ENCODE measurements at regions not wholly inside any gene's neighbourhood (a gene's known extent, or its start where the extent isn't known, plus 50 kb on each side); places are given as distances from the start of the nearest gene placed in this dataset.

DNA sequence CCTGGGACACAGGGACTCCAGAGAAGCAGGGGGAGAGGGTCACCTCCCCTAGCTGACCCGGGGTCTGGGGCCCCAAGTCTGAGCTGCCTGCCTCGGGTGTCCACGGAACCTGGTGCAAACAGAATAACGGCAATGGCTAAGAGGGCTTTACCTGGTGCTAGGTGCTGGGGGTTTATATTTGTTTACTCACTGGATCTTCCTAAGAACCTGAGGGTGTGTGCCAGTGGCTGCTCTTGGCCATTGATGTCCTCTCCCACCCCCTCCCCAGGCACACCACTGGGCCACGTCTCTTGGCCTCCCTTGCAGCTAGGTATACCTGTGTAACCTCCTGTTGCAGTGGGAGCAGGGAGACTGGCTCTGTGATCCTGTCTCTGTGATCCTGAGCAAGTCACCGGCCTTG is 157.9 kb upstream of the MLN start:
- no peaks in the 10 kb centered on the region for H3K4me1 ChIP-seq (ENCODE audit: insufficient read depth, low read length)
- Mint-ChIP-seq H3K4me3 (no peak overlapping the region), H3K27me3 (peaks cover 1 to 5% of the 10 kb centered on the region in 2 donors), H3K9me3 (peaks cover 0 to 5% (median 0%) of the 10 kb centered on the region in 8 donors), H3K27ac (no peak overlapping the region), H3K4me1 (peaks cover 0 to 4% (median under 1%) of the 10 kb centered on the region in 4 donors), H3K36me3 (no peaks in the 10 kb centered on the region)
- no peaks in the 10 kb centered on the region for H3K27me3 ChIP-seq (ENCODE audit: insufficient read depth, low read length)
- no peaks in the 10 kb centered on the region for H3K9me3 ChIP-seq (ENCODE audit: control insufficient read depth in 1 of 2, low read length in 2 of 2)
- H3K27ac ChIP-seq (ENCODE audit: low read depth, low read length), result no peak overlapping the region
- no peaks in the 10 kb centered on the region for H3K36me3 ChIP-seq (ENCODE audit: insufficient read depth, low read length)
- H3K4me3 ChIP-seq (ENCODE audit: low read length in 2 of 2), result no peak overlapping the region
- CTCF ChIA-PET (ENCODE audit: partially characterized antibody), result no interaction called here
- intact Hi-C loops (cut with micrococcal nuclease), result no loop called here
- no peak for DNase-seq
- POLR2A ChIA-PET (ENCODE audit: partially characterized antibody), result no interaction called here

- DNase-seq, result no peak
- H3K27me3 ChIP-seq (ENCODE audit: insufficient read depth, low read length), result no peaks in the 10 kb centered on the region
- H3K4me1 ChIP-seq (ENCODE audit: insufficient read depth, low read length), result no peaks in the 10 kb centered on the region
- H3K27ac ChIP-seq (ENCODE audit: low read depth, low read length), result no peak overlapping the region
- CTCF ChIA-PET (ENCODE audit: partially characterized antibody), result interaction anchor here (1.8 kb wide), 1 partner anchor 12 kb away, joined by 3 read pairs; no protein-coding TSS in a partner anchor
- Mint-ChIP-seq H3K27me3 (peaks cover 1 to 2% of the 10 kb centered on the region in 2 donors), H3K4me3 (no peak overlapping the region), H3K9me3 (peaks cover 0 to 5% (median 0%) of the 10 kb centered on the region in 8 donors), H3K4me1 (peaks cover 0 to 6% (median under 1%) of the 10 kb centered on the region in 4 donors), H3K36me3 (no peaks in the 10 kb centered on the region), H3K27ac (no peak overlapping the region)
- intact Hi-C loops (cut with micrococcal nuclease), result no loop called here
- POLR2A ChIA-PET (ENCODE audit: partially characterized antibody), result no interaction called here
- H3K4me3 ChIP-seq (ENCODE audit: low read length in 2 of 2), result no peak overlapping the region
- H3K36me3 ChIP-seq (ENCODE audit: insufficient read depth, low read length), result no peaks in the 10 kb centered on the region
- H3K9me3 ChIP-seq (ENCODE audit: control insufficient read depth in 1 of 2, low read length in 2 of 2), result no peaks in the 10 kb centered on the region
Observed at GRCh38 chr6:33960345-33961313, 156.8 kb upstream of the MLN start.

DNA sequence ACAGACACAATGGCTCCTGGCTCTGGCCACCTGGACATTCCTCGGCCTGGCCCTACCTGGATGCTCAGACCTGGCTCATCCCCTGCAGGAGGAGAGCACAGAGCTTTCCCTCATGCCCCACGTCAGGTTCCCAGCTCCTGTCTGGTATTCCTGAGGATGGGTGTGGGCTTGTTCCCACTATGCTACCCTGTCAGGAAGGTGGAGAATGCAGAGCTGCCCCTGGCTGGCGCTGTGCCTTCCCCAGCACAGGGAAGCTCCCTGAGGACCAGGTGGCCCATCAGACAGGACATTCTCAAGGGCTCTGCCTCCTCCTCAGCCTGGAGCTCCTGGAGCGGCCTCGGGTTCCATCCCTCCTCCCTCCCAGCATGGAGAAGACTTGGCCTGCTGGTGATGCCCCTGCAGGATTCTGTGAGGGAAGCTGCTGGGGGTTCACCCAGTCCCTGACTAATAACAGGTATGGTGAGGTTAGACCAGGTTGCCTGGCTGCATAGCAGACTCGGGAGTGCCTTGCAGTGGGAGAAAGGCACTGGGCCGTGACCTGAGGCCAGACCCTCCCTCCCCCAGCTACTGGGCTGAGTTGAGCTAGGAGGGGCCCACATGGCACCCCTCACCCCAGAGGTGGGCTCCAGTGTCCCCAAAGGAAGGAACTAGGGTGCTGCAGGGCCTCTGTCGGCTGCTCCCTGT is 156.0 kb upstream of the MLN start:
- H3K9me3 Mint-ChIP-seq, result peaks cover 0 to 5% (median 0%) of the 10 kb centered on the region in 8 donors
- H3K27me3 ChIP-seq (ENCODE audit: insufficient read depth, low read length), result no peaks in the 10 kb centered on the region
- H3K4me3 ChIP-seq (ENCODE audit: low read length in 2 of 2), result no peak overlapping the region
- peaks cover 0 to 6% (median under 1%) of the 10 kb centered on the region in 4 donors for H3K4me1 Mint-ChIP-seq
- H3K27ac Mint-ChIP-seq, result no peak overlapping the region
- DNase-seq, result no peak
- H3K27ac ChIP-seq (ENCODE audit: low read depth, low read length), result no peak overlapping the region
- H3K4me1 ChIP-seq (ENCODE audit: insufficient read depth, low read length), result no peaks in the 10 kb centered on the region
- CTCF ChIA-PET (ENCODE audit: partially characterized antibody), result interaction anchor here (1.8 kb wide), 1 partner anchor 13 kb away, joined by 3 read pairs; no protein-coding TSS in a partner anchor
- H3K36me3 Mint-ChIP-seq, result no peaks in the 10 kb centered on the region
- H3K9me3 ChIP-seq (ENCODE audit: control insufficient read depth in 1 of 2, low read length in 2 of 2), result no peaks in the 10 kb centered on the region
- H3K4me3 Mint-ChIP-seq, result no peak overlapping the region
- H3K36me3 ChIP-seq (ENCODE audit: insufficient read depth, low read length), result no peaks in the 10 kb centered on the region
- POLR2A ChIA-PET (ENCODE audit: partially characterized antibody), result no interaction called here
- intact Hi-C loops (cut with micrococcal nuclease), result no loop called here
- peaks cover 1 to 2% of the 10 kb centered on the region in 2 donors for H3K27me3 Mint-ChIP-seq

DNA sequence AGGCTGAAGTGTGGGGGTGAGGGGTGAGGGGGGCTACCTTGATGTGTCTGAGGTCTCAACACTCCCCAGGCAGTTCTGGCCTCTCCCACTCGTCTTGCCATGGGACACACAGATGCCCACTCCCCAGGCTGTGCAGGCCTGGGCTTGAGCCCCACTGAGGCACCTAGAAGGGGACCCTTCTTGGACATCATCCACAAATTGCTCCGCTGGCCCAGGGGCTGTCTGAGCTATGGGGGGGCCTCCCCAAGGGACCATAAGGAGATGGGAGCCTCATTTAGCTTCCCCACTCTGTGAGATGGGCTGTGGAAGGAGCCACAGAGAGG is 155.5 kb upstream of the MLN start:
- Mint-ChIP-seq H3K4me3 (no peak overlapping the region), H3K27me3 (peaks cover 1 to 2% of the 10 kb centered on the region in 2 donors), H3K36me3 (no peaks in the 10 kb centered on the region), H3K9me3 (peaks cover 0 to 1% (median 0%) of the 10 kb centered on the region in 8 donors), H3K27ac (no peak overlapping the region), H3K4me1 (peaks cover 0 to 6% (median 2%) of the 10 kb centered on the region in 4 donors)
- no peak overlapping the region for H3K4me3 ChIP-seq (ENCODE audit: low read length in 2 of 2)
- H3K27me3 ChIP-seq (ENCODE audit: insufficient read depth, low read length), result no peaks in the 10 kb centered on the region
- no peaks in the 10 kb centered on the region for H3K4me1 ChIP-seq (ENCODE audit: insufficient read depth, low read length)
- H3K9me3 ChIP-seq (ENCODE audit: control insufficient read depth in 1 of 2, low read length in 2 of 2), result no peaks in the 10 kb centered on the region
- intact Hi-C loops (cut with micrococcal nuclease), result no loop called here
- H3K36me3 ChIP-seq (ENCODE audit: insufficient read depth, low read length), result no peaks in the 10 kb centered on the region
- DNase-seq, result no peak
- H3K27ac ChIP-seq (ENCODE audit: low read depth, low read length), result no peak overlapping the region
- POLR2A ChIA-PET (ENCODE audit: partially characterized antibody), result no interaction called here
- CTCF ChIA-PET (ENCODE audit: partially characterized antibody), result interaction anchor here (1.2 to 1.8 kb wide), 2 partner anchors 13 to 32 kb away, joined by 3 read pairs; no protein-coding TSS in a partner anchor

- intact Hi-C loops (cut with micrococcal nuclease), result no loop called here
- Histone ChIP-seq H3K27ac (ENCODE audit: low read depth, low read length) (no peak overlapping the region), H3K4me3 (ENCODE audit: low read length in 2 of 2) (no peak overlapping the region), H3K27me3 (ENCODE audit: insufficient read depth, low read length) (no peaks in the 10 kb centered on the region), H3K36me3 (ENCODE audit: insufficient read depth, low read length) (no peaks in the 10 kb centered on the region), H3K4me1 (ENCODE audit: insufficient read depth, low read length) (no peaks in the 10 kb centered on the region), H3K9me3 (ENCODE audit: control insufficient read depth in 1 of 2, low read length in 2 of 2) (no peaks in the 10 kb centered on the region)
- no peak overlapping the region for H3K27ac Mint-ChIP-seq
- ChIA-PET POLR2A (ENCODE audit: partially characterized antibody) (no interaction called here), CTCF (ENCODE audit: partially characterized antibody) (interaction anchor here (1.2 to 1.8 kb wide), 2 partner anchors 14 to 32 kb away, joined by 3 read pairs; no protein-coding TSS in a partner anchor)
- H3K4me3 Mint-ChIP-seq, result no peak overlapping the region
- DNase-seq, result no peak
- H3K27me3 Mint-ChIP-seq, result peaks cover 1 to 2% of the 10 kb centered on the region in 2 donors
- no peaks in the 10 kb centered on the region for H3K36me3 Mint-ChIP-seq
- H3K4me1 Mint-ChIP-seq, result peaks cover 0 to 6% (median 2%) of the 10 kb centered on the region in 4 donors
- no peaks in the 10 kb centered on the region for H3K9me3 Mint-ChIP-seq
Observed at GRCh38 chr6:33958526-33959328, 154.9 kb upstream of the MLN start.

DNA sequence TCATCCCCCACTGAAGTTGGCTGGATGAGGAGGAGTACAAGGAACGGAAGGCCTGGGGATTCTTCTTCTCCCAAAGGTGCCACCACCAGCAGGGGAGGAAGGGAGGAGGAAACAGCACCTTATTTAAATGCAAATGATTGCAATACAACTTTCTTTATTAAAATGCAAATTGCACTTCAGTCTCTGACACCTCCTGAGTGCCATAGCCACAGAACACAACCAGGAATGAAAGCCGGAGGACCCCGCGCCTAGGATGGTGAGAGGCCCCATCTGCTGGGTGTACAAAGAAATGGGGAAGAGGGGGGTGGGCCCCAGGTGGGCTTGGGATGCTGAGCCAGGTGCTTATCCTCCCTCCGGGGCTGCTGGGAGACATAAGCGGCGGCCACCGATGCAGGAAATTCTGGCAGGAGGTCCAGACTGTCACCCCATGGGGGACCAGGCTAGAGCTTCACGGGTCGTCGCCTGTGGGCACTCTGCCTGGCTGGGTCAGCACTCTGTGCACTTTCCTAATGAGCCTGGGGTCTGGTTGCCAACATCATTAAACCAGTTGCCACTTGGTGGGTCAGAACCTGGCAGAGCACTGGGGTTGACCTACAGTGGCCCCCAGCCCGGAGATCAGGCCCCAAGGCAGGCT is 154.2 kb upstream of the MLN start:
- no peaks in the 10 kb centered on the region for H3K4me1 ChIP-seq (ENCODE audit: insufficient read depth, low read length)
- H3K9me3 ChIP-seq (ENCODE audit: control insufficient read depth in 1 of 2, low read length in 2 of 2), result no peaks in the 10 kb centered on the region
- no peaks in the 10 kb centered on the region for H3K36me3 Mint-ChIP-seq
- ChIA-PET POLR2A (ENCODE audit: partially characterized antibody) (no interaction called here), CTCF (ENCODE audit: partially characterized antibody) (interaction anchor here (1.2 kb wide), 1 partner anchor 31 kb away, joined by 3 read pairs; no protein-coding TSS in a partner anchor)
- H3K36me3 ChIP-seq (ENCODE audit: insufficient read depth, low read length), result no peaks in the 10 kb centered on the region
- H3K27ac Mint-ChIP-seq, result no peak overlapping the region
- H3K4me3 Mint-ChIP-seq, result no peak overlapping the region
- H3K4me3 ChIP-seq (ENCODE audit: low read length in 2 of 2), result no peak overlapping the region
- no peaks in the 10 kb centered on the region for H3K27me3 ChIP-seq (ENCODE audit: insufficient read depth, low read length)
- H3K9me3 Mint-ChIP-seq, result no peaks in the 10 kb centered on the region
- peaks cover 1 to 2% of the 10 kb centered on the region in 2 donors for H3K27me3 Mint-ChIP-seq
- intact Hi-C loops (cut with micrococcal nuclease), result no loop called here
- no peak for DNase-seq
- peaks cover 0 to 6% (median 3%) of the 10 kb centered on the region in 4 donors for H3K4me1 Mint-ChIP-seq
- no peak overlapping the region for H3K27ac ChIP-seq (ENCODE audit: low read depth, low read length)
